GM23338 (cell line): ENCODE measurements at regions not wholly inside any gene's neighbourhood (a gene's known extent, or its start where the extent isn't known, plus 50 kb on each side); places are given as distances from the start of the nearest gene placed in this dataset.

Source experiments
- ATAC-seq: fragments of 200-7000 bp; cut with Tn5 transposase; 3 replicates; pipeline ENCODE4 v1.9.1; 2020
- DNase-seq: peaks from one replicate; pipeline ENCODE4 v3.0.0-alpha.2; 2015; ENCODE audit warnings: low spot score
- H2AFZ ChIP-seq: fragments of 200-600 bp; sonication (generic); 2 replicates; pipeline ENCODE4 v1.8.0; 2016; ENCODE audit warnings: antibody characterized with exemption, mild to moderate bottlenecking, moderate library complexity
- H3F3A ChIP-seq: fragments of 200-600 bp; sonication (generic); replicated peaks from 2 replicates; pipeline ENCODE4 v1.8.0; 2017; ENCODE audit warnings: antibody characterized with exemption, mixed run types, low read depth
- H3K27ac ChIP-seq: fragments of 200-600 bp; sonication (generic); 2 replicates; pipeline ENCODE4 v1.6.1; 2016; ENCODE audit warnings: low read depth
- H3K27me3 ChIP-seq: fragments of 200-600 bp; sonication (generic); 2 replicates; pipeline ENCODE4 v1.8.0; 2016; ENCODE audit warnings: mild to moderate bottlenecking, mixed run types, moderate library complexity; ENCODE audit not compliant: insufficient read depth
- H3K36me3 ChIP-seq: fragments of 200-600 bp; sonication (generic); 2 replicates; pipeline ENCODE4 v1.8.0; 2016; ENCODE audit warnings: mild to moderate bottlenecking; ENCODE audit not compliant: insufficient read depth
- H3K4me1 ChIP-seq: fragments of 200-600 bp; sonication (generic); 2 replicates; pipeline ENCODE4 v1.8.0; 2016; ENCODE audit warnings: mild to moderate bottlenecking, moderate library complexity; ENCODE audit not compliant: insufficient read depth
- H3K4me2 ChIP-seq: fragments of 200-600 bp; sonication (generic); 2 replicates; pipeline ENCODE4 v1.7.1; 2017; ENCODE audit warnings: mixed run types
- H3K4me3 ChIP-seq: fragments of 200-600 bp; sonication (generic); 2 replicates; pipeline ENCODE4 v1.6.1; 2016; ENCODE audit warnings: mixed run types
- H3K79me2 ChIP-seq: fragments of 200-600 bp; sonication (generic); replicated peaks from 2 replicates; pipeline ENCODE4 v1.8.0; 2017; ENCODE audit warnings: mild to moderate bottlenecking; ENCODE audit not compliant: insufficient read depth
- H3K9me2 ChIP-seq: fragments of 200-600 bp; sonication (generic); 2 replicates; pipeline ENCODE4 v1.8.0; 2017; ENCODE audit not compliant: insufficient read depth
- H4K20me1 ChIP-seq: fragments of 200-600 bp; sonication (generic); replicated peaks from 2 replicates; pipeline ENCODE4 v1.8.0; 2017; ENCODE audit warnings: mild to moderate bottlenecking; ENCODE audit not compliant: insufficient read depth
- H3K27ac Mint-ChIP-seq: 2 replicates; pipeline ENCODE4 v1.8.0; 2020; ENCODE audit warnings: inconsistent platforms, mild to moderate bottlenecking, moderate library complexity, mixed read lengths
- H3K27me3 Mint-ChIP-seq: 3 replicates; pipeline ENCODE4 v1.8.0; 2022; ENCODE audit warnings: low read depth, mild to moderate bottlenecking, moderate library complexity, mixed read lengths, inconsistent platforms; ENCODE audit not compliant: insufficient read depth, poor library complexity
- H3K36me3 Mint-ChIP-seq: 3 replicates; pipeline ENCODE4 v1.8.0; 2021; ENCODE audit warnings: low read depth, mild to moderate bottlenecking, inconsistent platforms, moderate library complexity, mixed read lengths
- H3K4me1 Mint-ChIP-seq: 3 replicates; pipeline ENCODE4 v1.8.0; 2020; ENCODE audit warnings: mild to moderate bottlenecking, inconsistent platforms, mixed read lengths
- H3K4me3 Mint-ChIP-seq: 3 replicates; pipeline ENCODE4 v1.8.0; 2021; ENCODE audit warnings: moderate library complexity, mild to moderate bottlenecking, inconsistent platforms, mixed read lengths
- H3K9me3 Mint-ChIP-seq: 3 replicates; pipeline ENCODE4 v1.8.0; 2020; ENCODE audit warnings: moderate library complexity, mild to moderate bottlenecking, inconsistent platforms, mixed read lengths
- CREB1 ChIP-seq: fragments of 250-450 bp; sonication (Bioruptor Pico); IDR thresholded peaks from 2 replicates; pipeline ENCODE4 v1.5.0; 2020; ENCODE audit warnings: low read depth, mild to moderate bottlenecking, moderate library complexity
- CTCF ChIP-seq, 2 experiments: fragments of 200-600 bp in 1 of 2; sonication (generic) in 1 of 2; conservative IDR thresholded peaks; 2 replicates each; pipeline versions ENCODE4 v1.5.1 to v1.6.1; 2016 to 2017; ENCODE audit warnings: antibody characterized with exemption in 2 of 2, low read depth in 2 of 2, mild to moderate bottlenecking in 2 of 2, moderate library complexity in 1 of 2
- ETS1 ChIP-seq: IDR thresholded peaks from 2 replicates; pipeline ENCODE4 v1.6.1; 2016; ENCODE audit warnings: antibody characterized with exemption
- EZH2 ChIP-seq: fragments of 200-600 bp; sonication (generic); IDR thresholded peaks from one replicate; pipeline ENCODE4 v1.8.0; 2017; ENCODE audit warnings: antibody characterized with exemption, mild to moderate bottlenecking, low read depth; ENCODE audit not compliant: unreplicated experiment
- EZH2phosphoT487 ChIP-seq: fragments of 200-600 bp; sonication (generic); IDR thresholded peaks from one replicate; pipeline ENCODE4 v1.8.1; 2018; ENCODE audit warnings: antibody characterized with exemption; ENCODE audit not compliant: unreplicated experiment
- JUNB ChIP-seq: IDR thresholded peaks from one replicate; pipeline ENCODE4 v1.6.1; 2016; ENCODE audit warnings: antibody characterized with exemption; ENCODE audit not compliant: unreplicated experiment
- NANOG ChIP-seq: IDR thresholded peaks from 2 replicates; pipeline ENCODE4 v1.6.1; 2016; ENCODE audit warnings: antibody characterized with exemption, borderline replicate concordance
- POLR2AphosphoS5 ChIP-seq: IDR thresholded peaks from 2 replicates; pipeline ENCODE4 v1.6.1; 2016; ENCODE audit warnings: antibody characterized with exemption, low read depth
- STAT1 ChIP-seq: IDR thresholded peaks from one replicate; pipeline ENCODE4 v1.6.1; 2016; ENCODE audit warnings: antibody characterized with exemption; ENCODE audit not compliant: unreplicated experiment
- ZNF114 ChIP-seq: fragments of 250-450 bp; sonication (Bioruptor Pico); IDR thresholded peaks from 2 replicates; pipeline ENCODE4 v1.5.0; 2020; ENCODE audit warnings: mild to moderate bottlenecking, moderate library complexity
- ZNF331 ChIP-seq: fragments of 250-450 bp; sonication (Bioruptor Pico); IDR thresholded peaks from 2 replicates; pipeline ENCODE4 v1.5.0; 2020; ENCODE audit warnings: low read depth, mild to moderate bottlenecking, moderate library complexity
- TF ChIP-seq, protein P1 (sequence below): fragments of 250-450 bp; sonication (Bioruptor Pico); IDR thresholded peaks from 2 replicates; pipeline ENCODE4 v1.5.0; 2020; ENCODE audit warnings: mild to moderate bottlenecking, moderate library complexity
- TF ChIP-seq, protein P2 (sequence below): IDR thresholded peaks from one replicate; pipeline ENCODE4 v1.6.1; 2018; ENCODE audit warnings: antibody characterized with exemption; ENCODE audit not compliant: unreplicated experiment

DNA sequence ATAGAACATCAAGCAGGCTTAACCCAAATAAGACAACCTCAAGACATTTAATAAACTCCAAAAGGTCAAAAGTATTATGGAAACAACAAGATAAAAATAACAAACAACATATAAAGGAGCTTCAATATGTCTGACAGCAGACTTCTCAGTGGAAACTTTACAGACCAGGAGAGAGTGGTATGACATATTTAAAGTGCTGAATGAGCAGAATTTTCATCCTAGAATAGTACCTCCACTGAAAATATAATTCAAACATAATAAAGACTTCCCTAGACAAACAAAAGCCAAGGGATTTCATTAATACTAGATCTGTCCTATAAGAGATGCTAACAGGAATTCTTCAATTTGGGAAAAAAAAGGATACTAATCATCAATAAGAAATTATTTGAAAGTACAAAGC is 1005.0 kb downstream of the TMTC2 start:
- DNase-seq = no peak
- no peak for ATAC-seq
- no peaks in the 10 kb centered on the region for H3K4me1 Mint-ChIP-seq
- Histone ChIP-seq H3K79me2 (no peaks in the 10 kb centered on the region), H3K4me3 (no peak overlapping the region), H3K36me3 (no peaks in the 10 kb centered on the region), H3K27ac (no peak overlapping the region), H3K4me1 (no peaks in the 10 kb centered on the region), H3K4me2 (no peak overlapping the region), H3K27me3 (no peaks in the 10 kb centered on the region), H2AFZ (no peak overlapping the region), H3K9me2 (no peaks in the 10 kb centered on the region), H4K20me1 (no peaks in the 10 kb centered on the region), H3F3A (no peaks in the 10 kb centered on the region)
- no peak for TF ChIP-seq CTCF (conservative IDR thresholded peaks at IDR 0.05; ENCODE audit: low read depth in 2 of 2)
- TF ChIP-seq, protein P1, sequence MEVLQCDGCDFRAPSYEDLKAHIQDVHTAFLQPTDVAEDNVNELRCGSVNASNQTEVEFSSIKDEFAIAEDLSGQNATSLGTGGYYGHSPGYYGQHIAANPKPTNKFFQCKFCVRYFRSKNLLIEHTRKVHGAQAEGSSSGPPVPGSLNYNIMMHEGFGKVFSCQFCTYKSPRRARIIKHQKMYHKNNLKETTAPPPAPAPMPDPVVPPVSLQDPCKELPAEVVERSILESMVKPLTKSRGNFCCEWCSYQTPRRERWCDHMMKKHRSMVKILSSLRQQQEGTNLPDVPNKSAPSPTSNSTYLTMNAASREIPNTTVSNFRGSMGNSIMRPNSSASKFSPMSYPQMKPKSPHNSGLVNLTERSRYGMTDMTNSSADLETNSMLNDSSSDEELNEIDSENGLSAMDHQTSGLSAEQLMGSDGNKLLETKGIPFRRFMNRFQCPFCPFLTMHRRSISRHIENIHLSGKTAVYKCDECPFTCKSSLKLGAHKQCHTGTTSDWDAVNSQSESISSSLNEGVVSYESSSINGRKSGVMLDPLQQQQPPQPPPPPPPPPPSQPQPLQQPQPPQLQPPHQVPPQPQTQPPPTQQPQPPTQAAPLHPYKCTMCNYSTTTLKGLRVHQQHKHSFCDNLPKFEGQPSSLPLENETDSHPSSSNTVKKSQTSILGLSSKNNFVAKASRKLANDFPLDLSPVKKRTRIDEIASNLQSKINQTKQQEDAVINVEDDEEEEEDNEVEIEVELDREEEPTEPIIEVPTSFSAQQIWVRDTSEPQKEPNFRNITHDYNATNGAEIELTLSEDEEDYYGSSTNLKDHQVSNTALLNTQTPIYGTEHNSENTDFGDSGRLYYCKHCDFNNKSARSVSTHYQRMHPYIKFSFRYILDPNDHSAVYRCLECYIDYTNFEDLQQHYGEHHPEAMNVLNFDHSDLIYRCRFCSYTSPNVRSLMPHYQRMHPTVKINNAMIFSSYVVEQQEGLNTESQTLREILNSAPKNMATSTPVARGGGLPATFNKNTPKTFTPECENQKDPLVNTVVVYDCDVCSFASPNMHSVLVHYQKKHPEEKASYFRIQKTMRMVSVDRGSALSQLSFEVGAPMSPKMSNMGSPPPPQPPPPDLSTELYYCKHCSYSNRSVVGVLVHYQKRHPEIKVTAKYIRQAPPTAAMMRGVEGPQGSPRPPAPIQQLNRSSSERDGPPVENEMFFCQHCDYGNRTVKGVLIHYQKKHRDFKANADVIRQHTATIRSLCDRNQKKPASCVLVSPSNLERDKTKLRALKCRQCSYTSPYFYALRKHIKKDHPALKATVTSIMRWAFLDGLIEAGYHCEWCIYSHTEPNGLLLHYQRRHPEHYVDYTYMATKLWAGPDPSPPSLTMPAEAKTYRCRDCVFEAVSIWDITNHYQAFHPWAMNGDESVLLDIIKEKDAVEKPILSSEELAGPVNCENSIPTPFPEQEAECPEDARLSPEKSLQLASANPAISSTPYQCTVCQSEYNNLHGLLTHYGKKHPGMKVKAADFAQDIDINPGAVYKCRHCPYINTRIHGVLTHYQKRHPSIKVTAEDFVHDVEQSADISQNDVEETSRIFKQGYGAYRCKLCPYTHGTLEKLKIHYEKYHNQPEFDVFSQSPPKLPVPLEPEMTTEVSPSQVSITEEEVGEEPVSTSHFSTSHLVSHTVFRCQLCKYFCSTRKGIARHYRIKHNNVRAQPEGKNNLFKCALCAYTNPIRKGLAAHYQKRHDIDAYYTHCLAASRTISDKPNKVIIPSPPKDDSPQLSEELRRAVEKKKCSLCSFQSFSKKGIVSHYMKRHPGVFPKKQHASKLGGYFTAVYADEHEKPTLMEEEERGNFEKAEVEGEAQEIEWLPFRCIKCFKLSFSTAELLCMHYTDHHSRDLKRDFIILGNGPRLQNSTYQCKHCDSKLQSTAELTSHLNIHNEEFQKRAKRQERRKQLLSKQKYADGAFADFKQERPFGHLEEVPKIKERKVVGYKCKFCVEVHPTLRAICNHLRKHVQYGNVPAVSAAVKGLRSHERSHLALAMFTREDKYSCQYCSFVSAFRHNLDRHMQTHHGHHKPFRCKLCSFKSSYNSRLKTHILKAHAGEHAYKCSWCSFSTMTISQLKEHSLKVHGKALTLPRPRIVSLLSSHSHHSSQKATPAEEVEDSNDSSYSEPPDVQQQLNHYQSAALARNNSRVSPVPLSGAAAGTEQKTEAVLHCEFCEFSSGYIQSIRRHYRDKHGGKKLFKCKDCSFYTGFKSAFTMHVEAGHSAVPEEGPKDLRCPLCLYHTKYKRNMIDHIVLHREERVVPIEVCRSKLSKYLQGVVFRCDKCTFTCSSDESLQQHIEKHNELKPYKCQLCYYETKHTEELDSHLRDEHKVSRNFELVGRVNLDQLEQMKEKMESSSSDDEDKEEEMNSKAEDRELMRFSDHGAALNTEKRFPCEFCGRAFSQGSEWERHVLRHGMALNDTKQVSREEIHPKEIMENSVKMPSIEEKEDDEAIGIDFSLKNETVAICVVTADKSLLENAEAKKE = no peak
- no peak for TF ChIP-seq EZH2phosphoT487
- no peak for TF ChIP-seq EZH2
- TF ChIP-seq, protein P2, sequence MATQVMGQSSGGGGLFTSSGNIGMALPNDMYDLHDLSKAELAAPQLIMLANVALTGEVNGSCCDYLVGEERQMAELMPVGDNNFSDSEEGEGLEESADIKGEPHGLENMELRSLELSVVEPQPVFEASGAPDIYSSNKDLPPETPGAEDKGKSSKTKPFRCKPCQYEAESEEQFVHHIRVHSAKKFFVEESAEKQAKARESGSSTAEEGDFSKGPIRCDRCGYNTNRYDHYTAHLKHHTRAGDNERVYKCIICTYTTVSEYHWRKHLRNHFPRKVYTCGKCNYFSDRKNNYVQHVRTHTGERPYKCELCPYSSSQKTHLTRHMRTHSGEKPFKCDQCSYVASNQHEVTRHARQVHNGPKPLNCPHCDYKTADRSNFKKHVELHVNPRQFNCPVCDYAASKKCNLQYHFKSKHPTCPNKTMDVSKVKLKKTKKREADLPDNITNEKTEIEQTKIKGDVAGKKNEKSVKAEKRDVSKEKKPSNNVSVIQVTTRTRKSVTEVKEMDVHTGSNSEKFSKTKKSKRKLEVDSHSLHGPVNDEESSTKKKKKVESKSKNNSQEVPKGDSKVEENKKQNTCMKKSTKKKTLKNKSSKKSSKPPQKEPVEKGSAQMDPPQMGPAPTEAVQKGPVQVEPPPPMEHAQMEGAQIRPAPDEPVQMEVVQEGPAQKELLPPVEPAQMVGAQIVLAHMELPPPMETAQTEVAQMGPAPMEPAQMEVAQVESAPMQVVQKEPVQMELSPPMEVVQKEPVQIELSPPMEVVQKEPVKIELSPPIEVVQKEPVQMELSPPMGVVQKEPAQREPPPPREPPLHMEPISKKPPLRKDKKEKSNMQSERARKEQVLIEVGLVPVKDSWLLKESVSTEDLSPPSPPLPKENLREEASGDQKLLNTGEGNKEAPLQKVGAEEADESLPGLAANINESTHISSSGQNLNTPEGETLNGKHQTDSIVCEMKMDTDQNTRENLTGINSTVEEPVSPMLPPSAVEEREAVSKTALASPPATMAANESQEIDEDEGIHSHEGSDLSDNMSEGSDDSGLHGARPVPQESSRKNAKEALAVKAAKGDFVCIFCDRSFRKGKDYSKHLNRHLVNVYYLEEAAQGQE = no peak
- TF ChIP-seq STAT1 = no peak
- no peak for TF ChIP-seq POLR2AphosphoS5
- TF ChIP-seq ZNF114 = no peak
- no peak for TF ChIP-seq ZNF331 (CRISPR knock-in tag)
- no peak for TF ChIP-seq NANOG
- no peak for TF ChIP-seq JUNB
- TF ChIP-seq CREB1 (CRISPR knock-in tag) = no peak
- no peak for TF ChIP-seq ETS1
- H3K27me3 Mint-ChIP-seq = peaks cover 2% of the 10 kb centered on the region
- no peak overlapping the region for H3K27ac Mint-ChIP-seq
- H3K9me3 Mint-ChIP-seq = peaks cover 26% of the 10 kb centered on the region
- no peak overlapping the region for H3K4me3 Mint-ChIP-seq
- peaks cover 6% of the 10 kb centered on the region; the same call in 2 of the 3 replicates for H3K36me3 Mint-ChIP-seq
